NCI-H82 treated with DMSO at 0.1 percent for 48 hours (cell line): ENCODE measurements at regions not wholly inside any gene's neighbourhood (a gene's known extent, or its start where the extent isn't known, plus 50 kb on each side); places are given as distances from the start of the nearest gene placed in this dataset.

Experiments used
- DNase-seq: peaks from one replicate; lab custom pipeline; 2025; ENCODE audit not compliant: unreplicated experiment; lab: John Stamatoyannopoulos, UW

- DNase-seq = no peak
Measured at GRCh38 chr10:76666891-76667290, 970.7 kb downstream of the KCNMA1 start.

- no peak for DNase-seq
Measured at GRCh38 chr10:76665029-76665428, 972.6 kb downstream of the KCNMA1 start.

GRCh38 chr10:76657337-76658012, 980.1 kb downstream of the KCNMA1 start:
- DNase-seq = no peak

- DNase-seq = no peak
Measured at GRCh38 chr10:76651154-76651553, 986.5 kb downstream of the KCNMA1 start.

- DNase-seq = no peak
Measured at GRCh38 chr10:76649723-76650127, 987.9 kb downstream of the KCNMA1 start.

GRCh38 chr10:76649254-76649653, 988.4 kb downstream of the KCNMA1 start:
- DNase-seq = no peak

GRCh38 chr10:76647301-76647700, 990.3 kb downstream of the KCNMA1 start:
- no peak for DNase-seq

- DNase-seq = no peak
Measured at GRCh38 chr10:76645341-76645740, 992.3 kb downstream of the KCNMA1 start.

GRCh38 chr10:76644476-76644875, 993.1 kb downstream of the KCNMA1 start:
- no peak for DNase-seq

GRCh38 chr10:76643511-76643911, 994.1 kb downstream of the KCNMA1 start:
- DNase-seq = no peak

GRCh38 chr10:76642358-76642757, 995.2 kb downstream of the KCNMA1 start:
- DNase-seq = no peak

- DNase-seq = peak; percentile 21
Measured at GRCh38 chr10:76641215-76641614, 996.4 kb downstream of the KCNMA1 start.

- DNase-seq = peak; percentile 76
Measured at GRCh38 chr10:76640806-76641205, 996.8 kb downstream of the KCNMA1 start.

- peak; percentile 4 for DNase-seq
Measured at GRCh38 chr10:76632767-76633051, 1004.9 kb downstream of the KCNMA1 start.

- DNase-seq = no peak
Measured at GRCh38 chr10:76631884-76632766, 1005.5 kb downstream of the KCNMA1 start.

- no peak for DNase-seq
Measured at GRCh38 chr10:76631036-76631670, 1006.5 kb downstream of the KCNMA1 start.

GRCh38 chr10:76628801-76629200, 1008.8 kb downstream of the KCNMA1 start:
- DNase-seq = no peak

- no peak for DNase-seq
Measured at GRCh38 chr10:76626386-76626785, 1011.2 kb downstream of the KCNMA1 start.

GRCh38 chr10:76624470-76624869, 1013.1 kb downstream of the KCNMA1 start:
- no peak for DNase-seq

- DNase-seq = no peak
Measured at GRCh38 chr10:76621886-76622620, 1015.6 kb downstream of the KCNMA1 start.

- DNase-seq = no peak
Measured at GRCh38 chr10:76618641-76619040, 1019.0 kb downstream of the KCNMA1 start.
